HG02981 (cell line): ENCODE measurements at regions not wholly inside any gene's neighbourhood (a gene's known extent, or its start where the extent isn't known, plus 50 kb on each side); places are given as distances from the start of the nearest gene placed in this dataset.

Source experiments
- ATAC-seq: cut with Tn5 transposase; IDR thresholded peaks from one replicate; pipeline ENCODE4 v1.9.1; 2021; ENCODE audit warnings: mild to moderate bottlenecking, moderate library complexity; ENCODE audit not compliant: unreplicated experiment

- ATAC-seq = peak; percentile 84
Observed at GRCh38 chr7:97601931-97602457, 129.9 kb upstream of the TAC1 start.

DNA sequence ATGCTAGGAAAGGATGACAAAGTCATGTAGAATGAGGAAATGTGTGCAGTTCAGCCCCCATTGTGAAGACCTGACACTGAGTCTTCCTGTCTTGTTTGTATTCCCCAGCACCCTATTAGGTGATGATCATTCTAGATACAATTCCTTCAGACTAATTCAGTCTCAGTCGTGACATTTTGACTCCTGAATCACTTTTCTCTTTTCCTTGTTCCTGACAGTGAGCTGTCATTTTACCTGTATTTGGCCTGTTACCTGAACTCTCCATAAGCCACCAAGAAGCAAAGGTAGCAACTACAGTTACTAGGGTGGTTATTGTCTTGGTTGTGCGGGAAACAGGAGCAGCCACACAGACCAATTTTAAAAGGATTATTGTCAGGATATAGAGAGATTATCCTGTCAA lies 111.4 kb upstream of the TAC1 start:
- ATAC-seq = no peak

DNA sequence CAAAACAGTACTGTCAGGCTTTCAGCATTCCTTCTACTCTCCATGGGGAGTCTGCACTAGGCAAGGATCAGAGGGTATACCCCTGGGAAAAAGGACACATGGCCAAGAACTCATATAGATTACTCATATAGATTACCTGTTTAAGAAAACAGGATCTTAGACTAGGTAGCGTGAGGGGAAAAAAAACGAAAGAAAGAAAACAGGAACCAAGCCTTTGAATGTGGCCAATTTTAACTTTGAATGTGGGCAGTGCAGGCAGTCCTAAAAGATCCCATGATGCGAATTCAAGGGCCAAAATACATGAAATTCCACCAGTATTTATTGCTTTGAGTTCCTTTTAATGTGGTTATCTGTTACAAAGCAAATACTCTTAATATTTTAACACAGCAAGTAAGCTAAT lies 108.6 kb upstream of the TAC1 start:
- peak; percentile 96 for ATAC-seq

- no peak for ATAC-seq
Observed at GRCh38 chr7:97630116-97630515, 101.8 kb upstream of the TAC1 start.

DNA sequence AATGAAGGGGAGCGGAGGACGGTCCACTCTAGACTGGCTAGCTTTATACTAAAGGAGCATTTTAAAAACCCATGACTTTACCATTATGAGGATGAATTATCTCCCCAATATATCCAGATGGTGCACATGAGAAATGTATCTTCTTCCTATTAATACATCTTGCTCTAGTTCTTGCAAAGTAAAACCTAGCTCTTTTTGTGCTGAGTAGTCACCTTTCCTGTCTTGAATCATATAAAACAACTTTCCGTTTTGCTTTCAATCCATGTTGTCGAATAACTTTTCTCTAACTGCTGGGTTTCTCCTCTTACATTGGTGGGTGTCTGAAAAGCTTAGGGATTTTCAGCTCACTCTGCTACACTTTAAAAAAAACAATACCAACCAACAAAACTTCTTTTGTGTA lies 96.3 kb upstream of the TAC1 start:
- no peak for ATAC-seq

DNA sequence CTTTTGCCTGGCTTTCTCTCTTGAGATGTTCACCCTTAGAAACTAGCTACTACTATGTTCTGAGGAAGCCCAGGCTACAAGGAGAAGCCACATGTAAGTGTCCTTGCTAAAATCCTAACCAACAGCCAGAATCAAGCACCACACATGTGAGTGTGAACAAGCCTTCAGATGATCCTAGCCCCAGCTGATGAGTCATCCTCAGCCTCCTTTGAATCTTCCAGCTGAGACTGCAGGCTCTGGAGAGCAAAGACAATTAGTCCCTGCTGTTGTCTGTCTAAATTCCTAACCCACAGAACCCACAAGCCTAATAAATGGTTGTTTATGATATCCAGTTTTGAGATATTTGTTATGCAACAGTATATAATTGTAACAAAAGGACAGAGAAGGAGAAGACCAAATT lies 92.8 kb upstream of the TAC1 start:
- no peak for ATAC-seq

DNA sequence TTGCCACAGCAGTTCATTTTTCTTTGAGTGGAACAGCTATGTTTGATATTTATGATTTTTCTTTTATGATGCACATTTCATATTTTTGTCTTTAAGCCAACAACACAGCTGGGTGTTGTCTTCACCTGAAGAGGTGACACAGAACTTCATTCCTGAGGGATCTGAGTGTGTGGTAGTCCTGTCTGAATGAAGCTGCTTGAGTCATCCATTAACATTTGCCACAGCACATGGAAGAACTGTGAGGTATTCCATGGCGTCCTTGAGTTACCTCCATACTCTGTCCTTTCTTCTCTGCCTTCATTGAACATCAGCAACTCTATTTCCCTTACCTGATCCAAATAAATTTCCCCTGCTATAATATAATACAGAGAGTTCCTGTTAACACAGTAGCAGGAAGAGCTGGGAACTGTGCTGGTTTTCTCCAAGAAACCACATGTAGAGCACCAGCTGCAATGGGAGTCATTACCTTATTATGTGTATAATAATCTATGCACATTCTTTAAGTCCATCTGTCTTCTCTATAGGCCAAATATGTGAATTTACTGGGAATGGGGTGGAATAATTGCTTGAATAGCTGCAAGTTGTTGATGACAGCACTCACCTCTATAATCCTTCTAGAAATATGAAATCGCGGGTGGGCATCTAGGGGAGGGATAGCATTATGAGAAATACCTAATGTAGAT lies 72.4 kb upstream of the TAC1 start:
- no peak for ATAC-seq

- ATAC-seq = no peak
Observed at GRCh38 chr7:97667359-97667758, 64.5 kb upstream of the TAC1 start.

DNA sequence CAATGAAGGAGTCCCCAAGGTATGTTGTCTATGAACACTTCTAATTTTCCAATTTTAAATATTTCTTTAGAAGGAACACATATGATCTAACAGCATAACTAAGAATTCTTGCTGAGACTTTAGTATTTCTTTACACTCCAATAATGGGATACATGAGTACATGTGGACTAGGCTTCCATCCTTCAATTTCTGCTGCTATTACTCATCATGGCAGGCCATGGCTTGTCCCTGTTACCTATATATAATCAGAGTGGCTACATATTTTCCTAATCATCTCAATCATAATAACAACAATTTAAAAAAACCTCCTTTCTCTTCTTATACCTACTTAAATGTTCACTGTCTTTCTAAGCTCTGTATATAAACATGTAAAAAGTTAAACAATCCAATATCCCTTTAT lies 60.3 kb upstream of the TAC1 start:
- ATAC-seq = no peak

- ATAC-seq = no peak
Observed at GRCh38 chr7:97680622-97681021, 51.3 kb upstream of the TAC1 start.
